EH (cell line): ENCODE measurements at regions not wholly inside any gene's neighbourhood (a gene's known extent, or its start where the extent isn't known, plus 50 kb on each side); places are given as distances from the start of the nearest gene placed in this dataset.

Experiments
- DNase-seq: peaks from one replicate; pipeline ENCODE4 v3.0.0-alpha.2; 2015; ENCODE audit warnings: low read depth

DNA sequence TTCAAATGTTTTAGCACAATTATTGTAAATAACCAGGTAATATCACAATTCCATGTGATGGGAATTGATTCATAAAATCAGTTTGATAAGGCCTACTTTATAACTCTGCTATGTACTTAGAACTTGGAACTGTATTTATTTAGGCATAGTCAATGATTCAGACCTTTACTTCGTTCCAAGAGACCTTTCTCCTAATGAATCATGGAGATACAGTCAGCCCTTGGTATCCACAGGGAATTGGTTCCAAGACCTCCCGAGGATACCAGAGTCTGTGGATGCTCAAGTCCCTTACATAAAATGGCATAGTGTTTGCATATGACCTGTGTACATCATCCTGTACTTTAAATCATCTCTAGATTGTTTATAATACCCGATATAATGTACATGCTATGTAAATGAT is 60.8 kb upstream of the UMPS start:
- peak; percentile 82 for DNase-seq

- no peak for DNase-seq
Observed at GRCh38 chr3:124671106-124671505, 59.1 kb upstream of the UMPS start.

- DNase-seq, result no peak
Observed at GRCh38 chr3:124674336-124674735, 55.9 kb upstream of the UMPS start.

DNA sequence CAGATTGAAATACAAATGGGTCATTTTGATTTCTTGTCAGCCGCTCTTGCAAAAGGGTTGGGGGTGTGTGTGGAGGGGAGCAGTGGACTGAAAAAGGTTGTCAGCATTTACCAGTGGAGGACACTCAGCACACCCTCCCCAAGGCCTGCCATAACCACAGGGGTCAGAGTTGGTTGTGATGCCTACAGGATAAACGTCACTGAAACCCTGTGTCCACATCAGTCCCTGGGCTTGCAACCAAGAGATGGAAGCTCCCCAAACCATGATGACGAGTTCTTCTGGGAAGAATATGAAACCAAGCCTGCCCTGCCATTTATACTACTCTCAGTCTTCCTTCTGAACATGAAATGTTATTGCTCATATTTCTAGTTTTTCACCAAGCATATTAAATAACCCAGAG is 54.0 kb upstream of the UMPS start:
- DNase-seq, result peak; percentile 65

- DNase-seq, result no peak
Observed at GRCh38 chr3:124679048-124679638, 51.1 kb upstream of the UMPS start.
